ENCODE measurements at regions not wholly inside any gene's neighbourhood (a gene's known extent, or its start where the extent isn't known, plus 50 kb on each side); places are given as distances from the start of the nearest gene placed in this dataset.

DNA sequence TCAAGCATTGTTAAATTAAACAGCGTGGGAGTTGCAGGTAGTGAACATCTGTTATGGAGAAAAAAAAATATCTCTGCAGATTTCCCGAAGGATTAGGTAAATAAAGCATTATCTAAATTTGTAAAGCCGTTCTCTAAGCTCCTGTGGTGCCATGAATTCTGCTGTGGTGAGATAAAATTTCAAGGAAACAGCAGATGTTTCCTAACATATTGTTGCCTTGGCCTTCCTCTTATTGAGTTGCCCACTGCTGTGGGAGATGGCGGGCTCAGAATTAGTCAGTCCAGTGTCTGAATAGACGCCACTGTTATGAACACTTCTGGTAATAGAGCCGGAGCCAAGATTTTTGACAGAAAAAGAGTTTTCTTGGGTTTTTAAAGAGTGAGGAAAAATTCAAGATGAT, 82.6 kb upstream of the ELMO1 start:
- Histone ChIP-seq H3K4me3 (IDR thresholded peaks at IDR 0.05; ENCODE audit: insufficient read depth, low read depth, low read length) (no peak overlapping the region), H3K9ac (no peak overlapping the region)
- TF ChIP-seq, protein P1, sequence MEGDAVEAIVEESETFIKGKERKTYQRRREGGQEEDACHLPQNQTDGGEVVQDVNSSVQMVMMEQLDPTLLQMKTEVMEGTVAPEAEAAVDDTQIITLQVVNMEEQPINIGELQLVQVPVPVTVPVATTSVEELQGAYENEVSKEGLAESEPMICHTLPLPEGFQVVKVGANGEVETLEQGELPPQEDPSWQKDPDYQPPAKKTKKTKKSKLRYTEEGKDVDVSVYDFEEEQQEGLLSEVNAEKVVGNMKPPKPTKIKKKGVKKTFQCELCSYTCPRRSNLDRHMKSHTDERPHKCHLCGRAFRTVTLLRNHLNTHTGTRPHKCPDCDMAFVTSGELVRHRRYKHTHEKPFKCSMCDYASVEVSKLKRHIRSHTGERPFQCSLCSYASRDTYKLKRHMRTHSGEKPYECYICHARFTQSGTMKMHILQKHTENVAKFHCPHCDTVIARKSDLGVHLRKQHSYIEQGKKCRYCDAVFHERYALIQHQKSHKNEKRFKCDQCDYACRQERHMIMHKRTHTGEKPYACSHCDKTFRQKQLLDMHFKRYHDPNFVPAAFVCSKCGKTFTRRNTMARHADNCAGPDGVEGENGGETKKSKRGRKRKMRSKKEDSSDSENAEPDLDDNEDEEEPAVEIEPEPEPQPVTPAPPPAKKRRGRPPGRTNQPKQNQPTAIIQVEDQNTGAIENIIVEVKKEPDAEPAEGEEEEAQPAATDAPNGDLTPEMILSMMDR (conservative IDR thresholded peaks at IDR 0.05; ENCODE audit: low read depth, low read length): no peak

DNA sequence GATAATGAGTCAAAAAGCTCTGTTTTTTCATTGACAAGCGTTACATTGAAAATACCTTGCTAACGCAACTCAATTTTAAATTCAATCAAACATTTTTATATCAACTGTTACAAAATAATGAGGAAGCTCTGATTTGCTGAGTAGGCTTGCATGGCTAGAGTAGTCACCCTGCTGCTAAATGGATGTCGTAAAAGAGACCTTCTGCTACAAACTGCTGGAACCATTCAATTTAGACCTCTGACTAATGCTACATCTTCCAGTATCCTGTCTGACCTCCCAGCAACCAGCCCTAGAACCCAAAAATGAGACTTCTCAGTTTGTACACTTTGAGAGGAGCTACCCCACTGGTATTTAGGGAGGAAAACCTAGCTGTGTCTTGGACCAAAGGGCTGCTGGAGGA, 84.0 kb upstream of the ELMO1 start:
- no peaks in the 10 kb centered on the region for H3K27me3 ChIP-seq (ENCODE audit: insufficient read depth, low read depth)
- H3K36me3 ChIP-seq (ENCODE audit: insufficient read depth): no peaks in the 10 kb centered on the region
- no peak overlapping the region for H3K9ac ChIP-seq
- TF ChIP-seq, protein P1 (conservative IDR thresholded peaks at IDR 0.05; ENCODE audit: low read depth, low read length): no peak
- H2AFZ ChIP-seq (ENCODE audit: low read depth): no peak overlapping the region
- no peaks in the 10 kb centered on the region for H4K20me1 ChIP-seq (ENCODE audit: insufficient read depth)
- no peaks in the 10 kb centered on the region for H3K79me2 ChIP-seq (ENCODE audit: insufficient read depth, low read depth)
- H3K27ac ChIP-seq: no peak overlapping the region
- no peak overlapping the region for H3K4me3 ChIP-seq (IDR thresholded peaks at IDR 0.05; ENCODE audit: insufficient read depth, low read depth, low read length)
- no peaks in the 10 kb centered on the region for H3K4me1 ChIP-seq (ENCODE audit: low read depth, poor library complexity, severe bottlenecking)
- H3K4me2 ChIP-seq: no peak overlapping the region

More for the DNA sequence above, 82.6 kb upstream of the ELMO1 start:
- H3K27ac ChIP-seq: no peak overlapping the region
- H3K4me2 ChIP-seq: no peak overlapping the region
- H3K27me3 ChIP-seq (ENCODE audit: insufficient read depth, low read depth): no peaks in the 10 kb centered on the region
- no peaks in the 10 kb centered on the region for H3K4me1 ChIP-seq (ENCODE audit: low read depth, poor library complexity, severe bottlenecking)
- no peaks in the 10 kb centered on the region for H3K36me3 ChIP-seq (ENCODE audit: insufficient read depth)
- H2AFZ ChIP-seq (ENCODE audit: low read depth): no peak overlapping the region
- no peaks in the 10 kb centered on the region for H4K20me1 ChIP-seq (ENCODE audit: insufficient read depth)
- H3K79me2 ChIP-seq (ENCODE audit: insufficient read depth, low read depth): no peaks in the 10 kb centered on the region

DNA sequence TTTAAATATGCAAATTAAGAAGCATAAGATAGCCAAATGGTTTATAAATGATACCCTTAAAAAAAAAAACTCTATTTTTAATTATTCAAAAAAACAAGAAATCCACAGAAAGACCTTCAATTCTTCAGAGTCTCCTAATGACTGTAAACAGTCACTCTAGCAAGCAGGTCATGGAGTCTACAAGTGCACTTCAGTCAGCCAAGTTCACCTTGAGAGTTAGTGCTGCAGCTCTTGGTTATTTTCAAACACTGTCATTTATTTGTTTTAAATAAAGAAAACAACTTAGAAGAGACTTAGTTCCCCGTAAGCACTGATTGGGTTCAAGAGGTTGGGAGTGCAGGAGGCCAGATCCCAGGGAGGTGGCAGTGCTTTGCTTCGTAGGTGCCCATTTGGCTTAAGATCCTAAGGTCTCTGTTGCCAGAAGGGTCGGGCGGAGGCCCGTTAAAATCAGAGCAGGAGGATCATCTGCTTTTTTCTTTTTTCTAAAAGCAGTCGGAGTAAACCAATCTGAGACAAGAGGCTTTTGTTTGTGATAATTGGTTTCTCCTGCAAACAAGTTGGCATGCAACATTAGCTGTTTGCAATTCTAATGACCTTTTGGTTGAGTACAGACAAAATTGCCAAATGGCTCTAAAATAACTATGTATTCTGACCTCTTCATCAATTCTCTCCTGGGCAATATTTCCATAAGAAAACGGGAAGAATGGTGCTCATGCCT, 86.4 kb upstream of the ELMO1 start:
- Histone ChIP-seq H3K4me2 (no peak overlapping the region), H3K9ac (no peak overlapping the region), H4K20me1 (ENCODE audit: insufficient read depth) (no peaks in the 10 kb centered on the region), H3K4me3 (IDR thresholded peaks at IDR 0.05; ENCODE audit: insufficient read depth, low read depth, low read length) (no peak overlapping the region), H3K27ac (no peak overlapping the region), H3K36me3 (ENCODE audit: insufficient read depth) (no peaks in the 10 kb centered on the region), H3K79me2 (ENCODE audit: insufficient read depth, low read depth) (no peaks in the 10 kb centered on the region), H3K4me1 (ENCODE audit: low read depth, poor library complexity, severe bottlenecking) (no peaks in the 10 kb centered on the region), H3K27me3 (ENCODE audit: insufficient read depth, low read depth) (no peaks in the 10 kb centered on the region), H2AFZ (ENCODE audit: low read depth) (no peak overlapping the region)
- TF ChIP-seq, protein P1 (conservative IDR thresholded peaks at IDR 0.05; ENCODE audit: low read depth, low read length): no peak

DNA sequence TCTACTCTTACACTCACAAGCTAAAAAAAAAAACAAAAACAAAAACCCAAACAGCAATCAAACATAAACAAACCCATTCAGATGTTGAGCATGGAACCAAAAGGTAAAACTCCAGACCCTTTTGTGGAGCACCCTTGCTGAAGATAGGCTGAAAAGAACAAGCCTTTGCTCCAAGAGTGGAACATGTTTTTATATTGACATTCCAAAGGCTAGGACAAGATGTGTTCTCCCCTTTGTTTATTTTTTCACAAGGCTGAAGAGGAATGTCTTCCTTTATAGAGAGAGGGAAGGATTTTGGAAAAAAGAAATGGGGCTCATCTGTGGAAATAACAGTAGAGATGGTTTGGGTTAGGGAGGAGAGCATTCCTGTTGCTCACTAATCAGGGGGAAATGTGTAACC, 87.2 kb upstream of the ELMO1 start:
- H3K9ac ChIP-seq: no peak overlapping the region
- no peak overlapping the region for H2AFZ ChIP-seq (ENCODE audit: low read depth)
- no peak overlapping the region for H3K4me3 ChIP-seq (IDR thresholded peaks at IDR 0.05; ENCODE audit: insufficient read depth, low read depth, low read length)
- H3K79me2 ChIP-seq (ENCODE audit: insufficient read depth, low read depth): no peaks in the 10 kb centered on the region
- H3K4me1 ChIP-seq (ENCODE audit: low read depth, poor library complexity, severe bottlenecking): no peaks in the 10 kb centered on the region
- no peaks in the 10 kb centered on the region for H3K27me3 ChIP-seq (ENCODE audit: insufficient read depth, low read depth)
- H3K4me2 ChIP-seq: no peak overlapping the region
- H4K20me1 ChIP-seq (ENCODE audit: insufficient read depth): no peaks in the 10 kb centered on the region
- H3K27ac ChIP-seq: no peak overlapping the region
- H3K36me3 ChIP-seq (ENCODE audit: insufficient read depth): no peaks in the 10 kb centered on the region
- TF ChIP-seq, protein P1 (conservative IDR thresholded peaks at IDR 0.05; ENCODE audit: low read depth, low read length): no peak
